Endometrium (tissue), 2 donors: ENCODE measurements at regions not wholly inside any gene's neighbourhood (a gene's known extent, or its start where the extent isn't known, plus 50 kb on each side); places are given as distances from the start of the nearest gene placed in this dataset.
"Not testable (repeated sequence)": the region's sequence is repeated elsewhere in the genome, so short reads cannot be mapped to it uniquely, and the experiment has no call there.

Experiments used
- FAIRE-seq: peaks from 2 replicates; lab custom pipeline; 2012; peaks lifted over from hg19 to GRCh38; lab: Jason Lieb, UNC
- donor health status: control.
- donor health status: control.

DNA sequence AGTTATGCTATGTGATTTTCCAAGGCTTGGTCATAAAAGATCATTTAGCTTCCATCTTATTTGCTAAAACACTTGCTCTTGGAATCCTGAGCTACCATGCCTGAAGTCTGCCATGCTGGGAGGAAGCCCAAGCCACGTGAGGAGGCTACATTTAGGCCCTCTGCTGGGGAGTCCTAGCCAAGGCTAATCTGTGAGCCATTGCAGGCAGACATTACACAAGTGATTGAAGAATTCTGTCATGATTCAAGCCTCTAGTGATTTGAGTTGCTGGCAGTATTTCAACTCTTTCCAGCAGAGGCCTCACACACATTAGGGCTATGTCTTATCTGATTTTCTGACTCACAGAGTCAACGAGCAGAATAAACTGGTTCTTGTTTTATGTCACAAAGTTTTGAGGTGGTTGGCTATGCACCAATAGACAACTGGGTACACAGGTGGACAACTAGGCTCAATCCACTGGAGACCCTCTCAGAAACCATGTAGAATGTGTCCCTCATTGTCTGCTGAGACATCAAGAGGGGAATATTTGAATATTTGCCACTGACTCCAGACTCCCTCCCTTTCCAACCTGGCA, 227.2 kb upstream of the SULF2 start:
- FAIRE-seq, result no peak

DNA sequence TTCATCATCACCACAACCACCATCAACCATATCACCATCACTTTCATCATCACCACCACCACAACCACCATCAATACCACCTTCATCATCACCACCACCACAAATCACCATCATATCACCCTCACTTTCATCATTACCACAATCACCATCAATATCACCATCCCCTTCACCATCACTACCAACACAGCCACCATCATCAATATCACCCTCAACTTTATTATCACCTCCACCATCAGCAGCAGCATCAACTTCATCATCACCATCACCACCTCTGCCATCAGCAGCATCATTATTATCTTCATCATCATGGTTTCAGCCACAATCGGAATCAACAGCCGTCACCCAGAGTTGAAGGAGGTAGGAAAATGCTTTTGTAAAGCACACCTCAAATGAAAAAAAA, 225.7 kb upstream of the SULF2 start:
- no peak for FAIRE-seq

DNA sequence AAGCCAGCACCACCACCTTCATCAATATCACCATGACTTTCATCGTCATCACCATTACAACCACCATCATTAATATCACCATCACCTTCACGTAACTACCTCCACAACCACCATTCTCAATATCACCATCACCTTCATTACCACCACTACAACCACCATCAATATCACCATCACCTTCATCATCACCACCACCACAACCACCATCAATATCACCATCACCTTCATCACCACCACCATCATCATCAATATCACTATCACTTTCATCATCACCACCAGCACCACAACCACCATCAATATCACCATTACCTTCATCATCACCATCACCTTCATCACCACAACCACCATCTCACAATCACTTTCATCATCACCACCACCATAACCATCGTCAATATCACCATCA, 225.3 kb upstream of the SULF2 start:
- FAIRE-seq, result no peak

DNA sequence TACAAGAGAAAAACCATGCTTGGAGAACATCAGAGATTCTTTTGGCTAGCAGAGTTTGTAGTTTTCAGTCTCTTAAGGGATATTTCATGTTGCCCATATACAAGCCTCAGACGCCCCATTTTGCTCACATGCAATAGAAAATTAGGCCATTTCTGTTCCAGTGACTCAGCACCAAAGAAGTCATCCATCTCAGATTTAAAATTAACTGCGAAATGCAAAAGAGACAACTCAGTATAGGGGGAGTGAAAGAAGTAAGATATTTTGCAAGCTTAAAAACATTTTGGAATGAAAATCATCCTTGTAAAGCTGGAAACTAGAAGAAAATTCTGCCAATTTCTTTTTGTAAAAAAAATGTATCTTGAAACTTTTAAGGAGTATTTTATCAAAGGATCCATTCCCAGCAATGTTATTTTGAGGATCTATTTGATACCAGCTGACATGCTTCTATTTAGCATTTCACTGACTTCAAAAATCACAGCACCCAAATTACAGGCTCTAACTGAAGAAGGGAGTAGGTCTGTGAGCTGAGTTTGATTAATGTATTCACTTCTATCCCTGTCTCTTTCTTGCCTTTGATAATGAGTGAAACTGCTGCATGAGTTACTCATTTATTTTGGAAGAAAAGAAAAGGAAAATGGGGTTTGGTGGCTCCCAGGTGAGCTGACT, 223.7 kb upstream of the SULF2 start:
- no peak for FAIRE-seq

DNA sequence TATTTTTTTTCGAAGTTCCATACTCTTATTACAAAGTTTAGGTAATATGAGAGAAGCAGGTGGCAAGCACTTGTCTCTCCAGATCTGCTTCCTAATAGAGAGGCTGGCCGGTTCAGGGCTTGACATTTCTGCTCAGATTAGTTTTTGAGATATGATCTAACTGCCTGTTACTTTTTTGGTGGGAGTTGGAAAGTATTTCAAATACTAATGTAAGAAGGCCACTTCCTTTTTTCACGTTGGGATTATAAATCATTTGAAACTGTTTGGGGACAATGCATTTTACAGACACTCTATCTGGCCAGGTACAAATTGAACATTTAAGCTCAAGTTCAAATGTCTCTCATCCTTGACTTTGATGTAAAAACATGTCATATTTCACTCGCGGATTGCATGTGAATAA, 222.1 kb upstream of the SULF2 start:
- FAIRE-seq, result no peak

DNA sequence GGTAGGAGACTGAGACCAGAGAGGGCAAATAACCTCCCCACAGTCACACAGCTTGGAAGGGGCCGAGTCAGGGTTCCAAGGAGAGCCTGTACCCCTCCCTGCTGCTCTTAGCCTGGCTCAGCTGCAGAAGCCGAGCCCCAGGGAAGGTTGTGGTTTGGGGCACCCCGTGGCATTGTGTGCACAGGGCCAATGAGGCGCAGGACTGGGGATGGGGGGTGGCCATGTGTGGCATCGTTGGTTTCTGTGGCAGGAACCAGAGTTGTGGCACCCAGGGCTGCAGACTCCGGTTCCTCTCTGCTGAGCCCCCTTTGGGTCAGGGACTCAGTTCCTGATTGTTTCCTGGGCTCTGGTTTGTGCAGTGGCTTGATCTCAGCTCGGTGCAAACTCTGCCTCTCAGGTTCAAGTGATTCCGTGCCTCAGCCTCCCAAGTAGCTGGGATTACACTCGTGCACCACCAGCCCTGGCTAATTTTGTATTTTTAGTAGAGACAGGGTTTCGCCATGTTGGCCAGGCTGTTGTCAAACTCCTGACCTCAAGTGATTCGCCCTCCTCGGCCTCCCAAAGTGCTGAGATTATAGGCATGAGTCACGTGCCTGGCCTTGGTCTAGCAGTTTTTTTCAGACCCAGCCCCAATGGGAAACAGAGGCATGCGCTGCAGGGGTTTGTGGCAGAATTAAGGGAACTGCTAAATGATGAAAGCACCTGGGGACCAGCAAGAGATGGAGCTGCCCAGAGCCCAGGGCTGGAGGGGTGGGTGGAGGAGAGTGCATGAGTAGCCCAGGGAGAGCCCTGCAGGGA, 221.0 kb upstream of the SULF2 start:
- FAIRE-seq, result no peak

DNA sequence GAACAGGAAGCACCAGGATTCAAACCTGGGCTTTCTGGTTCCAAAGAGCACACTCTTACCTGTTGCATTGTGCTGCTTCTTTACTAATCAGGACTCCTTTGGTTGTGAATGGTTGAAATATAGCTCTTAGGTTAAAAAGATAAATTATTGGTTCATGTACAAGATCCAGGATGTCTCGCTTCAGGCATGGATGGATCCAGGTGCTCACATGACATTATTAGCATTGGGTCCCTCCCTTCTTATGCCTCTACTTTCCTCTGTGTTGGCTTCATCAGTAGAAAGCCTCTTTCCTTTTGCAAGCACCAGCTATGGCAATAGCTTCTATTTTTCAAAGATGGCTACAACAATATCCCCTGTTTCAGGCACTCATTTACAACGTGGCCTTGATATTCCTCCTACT, 217.7 kb upstream of the SULF2 start:
- no peak for FAIRE-seq

DNA sequence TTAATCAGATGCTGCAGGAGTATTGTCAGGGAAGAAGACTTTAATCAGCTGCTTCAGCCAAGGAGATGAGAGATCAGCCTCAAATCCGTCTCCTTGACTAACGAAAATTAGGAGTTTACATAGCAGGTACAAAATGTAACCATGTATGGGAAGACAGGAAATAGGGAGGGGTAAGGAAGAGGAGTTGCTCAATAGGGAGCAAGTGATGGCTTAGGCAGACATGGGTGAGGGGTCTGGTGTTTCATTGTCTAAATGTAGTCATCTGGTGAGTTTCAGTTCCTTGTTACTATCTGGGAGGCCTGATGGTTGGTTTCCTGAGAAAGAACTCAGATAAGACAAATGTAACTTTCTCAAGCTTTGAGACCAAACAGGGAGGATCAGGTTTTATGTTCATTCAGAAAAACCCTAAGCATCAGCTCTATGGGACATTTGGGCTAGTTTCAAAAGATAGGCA, 217.3 kb upstream of the SULF2 start:
- no peak for FAIRE-seq

DNA sequence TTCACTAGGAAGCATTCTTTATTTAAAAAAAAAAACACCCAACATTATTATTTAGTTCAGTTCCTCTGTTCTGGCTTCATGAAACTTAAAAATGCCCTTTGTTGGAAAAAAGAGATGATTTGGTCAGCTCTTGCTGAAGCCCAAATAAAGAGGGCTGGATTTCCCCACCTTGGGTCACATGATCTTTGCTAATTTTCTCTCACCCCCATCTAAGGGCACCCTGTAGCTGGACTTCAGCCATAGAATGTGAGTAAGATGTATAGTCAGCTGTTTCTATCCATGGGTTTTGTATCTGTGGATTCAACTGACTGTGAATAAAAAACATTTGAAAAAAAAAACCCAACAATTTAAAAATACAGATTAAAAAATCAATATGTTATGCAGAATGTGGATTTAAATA, 213.9 kb upstream of the SULF2 start:
- no peak for FAIRE-seq

DNA sequence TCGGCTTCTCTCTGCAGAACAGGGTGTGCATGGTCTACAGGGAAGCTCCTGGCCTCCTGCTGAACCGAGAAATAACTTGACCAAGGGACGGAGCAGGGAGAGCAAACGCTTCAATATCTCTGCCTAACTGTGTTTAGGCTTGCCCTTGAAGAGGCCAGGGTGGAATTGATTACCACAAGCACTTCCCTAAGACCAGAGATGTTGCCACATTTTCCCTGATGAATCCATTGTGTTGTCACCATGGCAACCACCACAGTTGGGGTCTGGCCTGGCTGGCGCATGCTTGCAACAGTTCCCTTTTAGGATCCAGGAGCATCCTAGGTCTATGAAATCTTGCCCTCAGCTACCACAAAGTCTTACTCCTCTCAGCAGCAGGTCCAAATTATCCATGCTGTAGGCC, 213.5 kb upstream of the SULF2 start:
- no peak for FAIRE-seq

DNA sequence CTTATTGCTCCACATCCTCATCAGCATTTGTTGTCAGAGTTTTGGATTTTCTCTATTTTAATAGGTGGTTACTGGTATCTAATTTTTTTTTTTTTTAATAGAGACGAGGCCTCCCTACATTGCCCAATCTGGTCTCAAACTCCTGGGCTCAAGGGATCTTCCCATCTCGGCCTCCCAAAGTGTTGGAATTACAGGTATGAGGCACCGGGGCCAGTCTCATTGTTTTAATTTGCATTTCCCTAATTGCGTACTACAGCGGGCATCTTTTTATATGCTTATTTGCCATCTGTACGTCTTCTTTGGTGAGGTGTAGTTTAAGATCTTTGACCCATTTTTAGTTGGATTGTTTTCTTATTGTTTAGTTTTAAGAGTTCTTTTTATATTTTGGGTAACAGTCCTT, 210.4 kb upstream of the SULF2 start:
- no peak for FAIRE-seq

DNA sequence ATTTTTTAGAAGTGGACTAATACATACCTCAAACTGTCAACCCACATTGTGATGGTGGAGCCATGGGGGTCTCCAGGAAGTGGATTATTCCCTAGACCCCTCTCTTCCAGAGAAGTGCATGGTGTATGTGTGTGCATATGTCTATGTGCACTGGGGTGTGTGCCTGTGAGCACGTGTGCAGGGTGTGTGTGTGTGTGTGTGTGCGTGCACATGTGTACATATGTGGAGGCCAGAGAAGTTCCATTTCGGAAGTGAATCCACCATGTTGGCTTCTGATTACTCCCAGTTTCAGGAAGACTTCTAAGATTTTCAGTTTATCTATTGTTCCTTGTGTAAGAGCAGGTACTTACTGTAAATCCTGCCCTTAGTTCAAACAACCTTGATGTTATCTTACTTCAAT, 208.5 kb upstream of the SULF2 start:
- FAIRE-seq, result no peak

DNA sequence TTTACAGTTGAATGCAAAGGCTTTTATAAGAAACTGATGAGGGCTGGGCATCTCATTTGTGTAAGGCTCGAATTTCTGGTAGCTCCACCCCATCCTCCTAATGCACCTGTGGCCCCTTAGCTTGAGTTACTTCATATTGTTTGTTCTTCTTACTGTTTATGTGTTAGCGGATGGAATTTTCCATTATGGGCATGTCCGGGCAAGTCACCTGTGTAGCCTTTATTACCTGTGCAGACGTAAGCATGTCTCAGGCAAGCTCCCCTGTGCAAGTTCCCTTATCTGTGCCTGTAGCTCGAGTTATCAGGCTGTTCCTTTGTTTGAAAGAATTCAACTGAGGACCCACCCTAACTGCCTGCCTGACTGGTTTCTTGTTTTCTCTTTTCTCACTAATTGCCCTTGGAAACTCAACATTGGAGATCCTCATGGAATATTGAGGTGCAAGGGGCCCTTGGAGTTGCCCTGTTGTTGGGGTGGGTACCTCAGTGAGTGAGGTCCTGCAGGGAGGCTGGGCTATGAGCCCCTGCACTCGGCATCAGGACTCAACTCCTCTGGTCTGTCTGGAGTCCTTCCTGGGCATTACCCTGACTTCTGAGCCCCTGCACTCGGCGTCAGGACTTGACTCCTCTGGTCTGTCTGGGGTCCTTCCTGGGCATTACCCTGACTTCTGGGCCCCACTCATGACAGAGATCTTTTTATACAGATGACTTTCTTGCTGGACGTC, 207.9 kb upstream of the SULF2 start:
- no peak for FAIRE-seq

DNA sequence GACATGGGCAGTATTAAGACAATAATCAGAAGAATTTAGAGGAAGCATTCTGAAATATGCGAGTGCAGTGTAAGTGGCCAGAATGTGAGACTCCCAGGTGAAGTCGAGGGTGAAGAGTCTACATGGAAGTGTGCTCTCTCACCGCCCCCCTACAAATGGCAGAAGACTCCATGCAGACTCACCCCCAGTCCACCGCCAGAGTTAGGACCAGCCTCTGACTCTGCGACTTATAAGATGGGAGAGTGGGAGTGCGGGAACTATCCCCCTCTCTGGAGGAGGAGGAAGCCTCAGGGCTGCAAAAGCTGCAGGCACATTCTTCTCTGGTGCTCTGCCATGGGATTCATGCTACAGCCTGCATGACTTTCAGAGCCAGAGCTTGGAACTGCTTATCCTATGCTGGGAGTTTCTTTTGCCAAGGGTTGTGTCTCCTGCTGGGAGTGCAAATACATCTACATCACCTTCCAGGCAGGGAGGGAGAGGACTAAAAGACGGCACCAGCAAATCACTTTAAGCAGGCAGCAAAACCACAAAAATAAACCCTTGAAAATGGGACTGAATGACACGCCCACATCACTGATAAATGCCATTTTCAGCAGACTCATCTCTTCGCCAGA, 206.7 kb upstream of the SULF2 start:
- FAIRE-seq, result no peak

DNA sequence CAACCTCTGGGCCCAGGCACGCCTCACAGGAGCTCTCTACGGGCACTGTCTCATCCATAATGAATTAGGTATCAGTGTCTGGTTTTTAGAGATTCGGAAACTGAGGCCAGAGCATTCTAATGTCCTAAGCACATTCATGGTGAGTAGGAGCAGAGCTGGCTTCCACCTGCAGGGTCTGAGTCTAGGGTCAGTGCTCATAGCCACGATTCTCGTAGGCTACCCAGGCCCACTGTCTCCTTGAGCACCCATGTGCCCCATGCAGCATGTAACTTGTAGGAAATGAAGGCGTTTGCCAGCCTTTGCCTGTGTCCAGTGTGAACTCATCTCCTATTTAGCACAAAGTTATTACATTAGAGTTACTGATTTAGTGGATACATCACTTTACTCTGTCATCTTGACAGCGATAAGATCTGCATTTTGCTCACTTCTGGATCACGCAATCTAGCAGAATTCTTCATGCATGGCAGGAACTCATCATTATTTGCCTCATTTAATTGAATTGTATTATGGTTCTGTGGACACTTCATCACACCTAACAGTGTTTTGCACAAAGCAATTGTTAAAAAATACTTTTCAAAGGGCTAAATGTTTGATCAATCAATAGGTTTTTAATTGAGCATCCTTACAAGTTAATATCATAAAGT, 205.3 kb upstream of the SULF2 start:
- no peak for FAIRE-seq

DNA sequence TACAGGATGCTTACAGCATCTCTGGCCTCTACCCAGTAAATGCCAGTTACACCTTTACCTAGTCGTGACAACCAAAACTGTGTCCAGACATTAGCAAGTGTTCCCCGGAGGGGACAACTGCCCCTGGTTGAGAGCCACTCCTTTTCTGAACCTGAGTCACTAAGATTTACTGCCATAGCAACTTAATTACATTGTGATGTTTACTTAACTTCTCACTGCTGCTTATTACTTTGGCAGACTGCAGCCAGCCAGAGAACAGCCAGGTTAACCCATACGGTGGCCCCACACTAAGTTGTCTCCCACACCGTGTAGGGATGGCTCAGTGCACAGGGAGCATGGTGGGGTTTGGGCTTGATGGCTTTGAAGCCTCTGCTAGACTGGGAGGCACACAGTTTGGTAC, 204.7 kb upstream of the SULF2 start:
- no peak for FAIRE-seq

DNA sequence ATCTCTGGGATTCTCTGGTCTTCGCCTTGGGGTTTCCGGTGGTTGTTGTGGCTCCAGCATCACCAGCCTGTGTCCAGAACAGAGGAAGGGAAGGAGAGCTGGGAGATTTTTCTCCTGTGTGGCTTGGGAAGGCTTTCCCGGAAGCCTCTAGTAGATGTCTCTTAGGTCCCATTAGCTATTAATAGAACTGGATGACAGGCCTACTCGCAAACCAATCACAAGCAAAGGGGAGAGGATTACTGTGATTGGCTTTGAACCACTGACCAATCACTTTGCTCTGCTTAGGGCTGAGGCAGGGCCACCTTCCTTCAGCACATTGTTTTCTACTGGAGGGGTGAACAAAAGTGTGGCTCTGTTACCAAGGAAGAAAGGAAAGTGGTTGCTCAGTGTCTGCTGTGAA, 203.4 kb upstream of the SULF2 start:
- FAIRE-seq, result no peak

DNA sequence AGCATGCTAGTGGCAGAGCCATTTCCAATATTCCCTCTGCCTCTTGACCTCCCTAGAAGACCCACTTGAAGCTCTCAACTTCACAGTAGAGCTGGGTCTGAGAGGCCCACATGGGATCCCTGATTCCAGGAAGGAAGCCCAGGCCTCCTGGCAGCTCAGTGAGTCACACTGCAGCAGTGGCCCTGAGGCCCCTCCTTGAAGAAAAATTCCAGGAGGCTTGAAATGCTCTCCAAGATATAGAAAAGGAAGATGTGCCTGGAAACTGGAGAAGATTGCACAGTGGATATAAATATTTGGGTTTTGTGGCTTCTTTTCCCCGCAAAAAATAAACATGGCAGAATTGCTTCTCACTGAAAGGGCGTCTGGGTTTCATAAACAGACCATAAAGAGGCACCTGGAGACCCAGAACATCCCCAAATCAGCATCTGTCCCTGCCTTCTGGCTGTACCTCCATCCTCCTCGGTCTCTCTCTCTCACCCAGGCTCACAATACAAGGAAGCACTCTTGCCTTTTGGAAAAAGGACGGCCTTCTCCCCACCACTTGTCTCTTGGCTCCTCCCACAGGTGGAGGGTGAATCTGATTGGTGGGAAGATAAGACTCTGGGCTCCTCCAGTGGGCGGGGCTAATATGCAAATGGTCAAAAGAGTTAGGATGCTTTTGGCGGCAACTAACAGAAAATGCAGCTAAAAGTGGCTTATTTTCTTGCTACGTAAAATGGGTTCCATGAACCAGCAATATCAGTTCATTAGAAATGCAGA, 200.0 kb upstream of the SULF2 start:
- FAIRE-seq, result no peak

DNA sequence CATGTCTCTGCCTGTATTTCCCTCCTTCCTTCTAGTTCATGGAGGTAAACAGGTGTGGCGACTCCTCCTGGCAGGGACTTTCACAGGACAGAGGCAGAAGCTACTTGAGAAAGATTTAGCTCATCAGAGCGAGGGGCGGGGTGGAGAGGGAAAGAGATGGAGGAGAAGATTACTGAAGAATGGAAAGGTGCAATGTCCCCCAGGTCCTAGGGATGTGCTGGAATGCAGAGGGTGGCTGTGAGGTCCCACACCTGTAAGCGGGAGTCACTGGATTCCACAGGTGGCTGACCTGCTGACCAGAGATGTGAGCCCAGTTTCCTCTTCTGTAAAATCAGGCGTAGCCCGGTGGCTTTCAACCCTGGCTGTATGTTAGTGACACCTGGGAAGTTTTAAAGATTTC, 199.2 kb upstream of the SULF2 start:
- FAIRE-seq, result no peak

DNA sequence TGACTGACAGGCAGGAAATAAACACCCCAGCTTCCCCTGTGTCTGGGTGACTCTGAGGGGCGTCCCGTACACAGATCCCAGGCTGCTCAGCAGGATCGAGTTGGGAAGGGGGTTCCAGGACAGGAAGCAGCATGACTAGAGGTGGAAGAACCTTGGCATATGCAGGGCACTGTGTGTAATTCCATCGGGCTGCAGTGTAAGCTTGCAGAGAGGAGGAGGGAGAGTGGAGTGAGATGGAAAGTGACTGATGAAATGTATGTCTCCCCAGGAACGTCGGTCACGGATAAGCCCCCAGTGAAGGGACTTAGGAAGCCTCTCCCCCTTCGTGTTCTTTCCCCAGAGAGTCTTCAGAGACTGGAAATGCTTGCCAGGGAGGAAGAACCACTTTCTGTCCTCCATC, 198.4 kb upstream of the SULF2 start:
- not testable (repeated sequence) for FAIRE-seq
